G401 (cell line): ENCODE measurements at regions not wholly inside any gene's neighbourhood (a gene's known extent, or its start where the extent isn't known, plus 50 kb on each side); places are given as distances from the start of the nearest gene placed in this dataset.

Experiments
- DNase-seq: peaks from one replicate; pipeline ENCODE4 v3.0.0-alpha.2; 2015; ENCODE audit warnings: low spot score
- in situ Hi-C: cut with HindIII; loops from 2 replicates; pipeline ENCODE4 v1.10.0; 2016; ENCODE audit warnings: low sequenced_read_pairs, mixed read lengths

DNA sequence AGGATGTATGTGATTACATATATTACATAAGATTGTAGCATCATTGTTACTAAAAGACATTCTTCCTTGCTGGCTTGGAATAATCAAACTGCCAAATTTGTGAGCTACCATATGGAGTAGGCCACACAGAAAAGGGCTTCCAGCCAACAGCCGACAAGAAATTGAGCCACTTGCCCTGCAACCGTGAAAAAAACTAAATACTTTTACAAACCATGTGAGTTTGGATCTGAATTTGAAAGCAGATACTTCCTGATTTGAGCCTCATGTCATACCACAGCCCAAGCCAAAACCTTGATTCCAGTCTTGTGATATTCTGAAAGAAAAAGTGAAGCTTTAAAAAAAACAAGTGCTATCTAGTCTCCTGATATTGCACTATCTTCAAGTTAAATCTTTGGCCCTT lies 55.6 kb upstream of the PRMT6 start:
- in situ Hi-C loops = no loop called here
- DNase-seq = peak; percentile 19

DNA sequence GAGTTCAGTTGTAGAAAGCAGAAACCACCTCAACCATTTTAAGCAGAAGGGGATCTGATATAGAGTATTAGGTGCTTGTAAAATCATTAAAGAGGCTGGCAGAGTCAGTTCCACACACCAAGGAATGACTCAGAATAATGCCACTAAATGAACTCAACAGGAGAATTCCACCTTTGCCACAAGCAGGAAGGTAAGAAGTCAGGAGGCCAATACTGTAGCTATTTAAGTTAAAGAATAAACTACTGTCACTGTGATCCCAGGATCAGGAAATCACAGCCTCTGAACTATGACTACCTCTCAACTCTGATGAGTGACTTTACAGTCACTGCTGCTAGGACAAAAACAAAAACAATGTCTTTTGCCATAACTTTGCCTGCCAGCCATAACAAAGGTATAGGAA lies 52.5 kb upstream of the PRMT6 start:
- no peak for DNase-seq
- in situ Hi-C loops = no loop called here

DNA sequence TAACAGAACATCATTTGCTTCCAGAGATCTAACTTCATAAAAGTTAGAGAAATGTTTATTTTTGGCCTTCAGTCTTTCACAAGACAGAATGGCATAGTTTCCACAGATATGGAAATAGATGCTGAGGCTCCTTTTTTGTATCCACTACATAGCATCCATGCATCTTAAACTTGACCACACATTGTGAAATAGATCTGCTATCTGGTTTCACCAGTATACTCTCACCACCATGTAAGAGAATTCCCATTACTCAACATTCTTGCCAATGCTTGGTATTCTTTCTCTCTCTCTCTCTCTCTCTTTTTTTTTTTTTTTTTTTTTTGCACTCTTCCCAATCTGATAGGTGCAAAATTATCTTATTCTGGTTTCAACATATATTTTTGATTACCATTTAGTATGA lies 52.1 kb upstream of the PRMT6 start:
- no peak for DNase-seq
- in situ Hi-C loops = no loop called here
